Activated T-helper 2 cell treated with anti-CD3 and anti-CD28 coated beads, Interferon-gamma antibody, Interleukin-2, Interleukin-4, amounts not matched to agents 10 μg/mL and 5 μg/mL and 100 μg/mL, durations not matched to agents 14 hours and 24 hours and 36 hours (primary cell): ENCODE measurements at regions not wholly inside any gene's neighbourhood (a gene's known extent, or its start where the extent isn't known, plus 50 kb on each side); places are given as distances from the start of the nearest gene placed in this dataset.

Experiments
- DNase-seq: peaks from one replicate; pipeline ENCODE4 v3.0.0; 2021; ENCODE audit warnings: low spot score
- H3K27ac Mint-ChIP-seq: one replicate; pipeline ENCODE4 v1.8.0; 2021; ENCODE audit warnings: mixed read lengths
- H3K27me3 Mint-ChIP-seq: one replicate; pipeline ENCODE4 v1.8.0; 2021; ENCODE audit warnings: low read depth, mixed read lengths
- H3K36me3 Mint-ChIP-seq: one replicate; pipeline ENCODE4 v1.8.0; 2021; ENCODE audit warnings: low read depth, mixed read lengths
- H3K4me1 Mint-ChIP-seq: one replicate; pipeline ENCODE4 v1.8.0; 2021; ENCODE audit warnings: low read depth, mixed read lengths
- H3K4me3 Mint-ChIP-seq: one replicate; pipeline ENCODE4 v1.8.0; 2021; ENCODE audit warnings: low read depth, mild to moderate bottlenecking, moderate library complexity, mixed read lengths
- H3K9me3 Mint-ChIP-seq: one replicate; pipeline ENCODE4 v1.8.0; 2021; ENCODE audit warnings: mixed read lengths
- intact Hi-C: fragments of 100-400 bp; cut with micrococcal nuclease; formaldehyde crosslinking; loops from one replicate; pipeline ENCODE4 v1.15.1; 2023

- H3K27me3 Mint-ChIP-seq: peaks cover 7% of the 10 kb centered on the region
- no peaks in the 10 kb centered on the region for H3K36me3 Mint-ChIP-seq
- intact Hi-C loops: loop anchor here (1.0 to 10.0 kb wide), 3 partner anchors 201 to 729 kb away; partner anchors contain the start of gene NRIP1
- no peak for DNase-seq
- no peak overlapping the region for H3K4me3 Mint-ChIP-seq
- H3K4me1 Mint-ChIP-seq: peaks cover 6% of the 10 kb centered on the region
- H3K27ac Mint-ChIP-seq: no peak overlapping the region
- no peaks in the 10 kb centered on the region for H3K9me3 Mint-ChIP-seq
Observed at GRCh38 chr21:14863745-14864210, 201.0 kb downstream of the NRIP1 start.

DNA sequence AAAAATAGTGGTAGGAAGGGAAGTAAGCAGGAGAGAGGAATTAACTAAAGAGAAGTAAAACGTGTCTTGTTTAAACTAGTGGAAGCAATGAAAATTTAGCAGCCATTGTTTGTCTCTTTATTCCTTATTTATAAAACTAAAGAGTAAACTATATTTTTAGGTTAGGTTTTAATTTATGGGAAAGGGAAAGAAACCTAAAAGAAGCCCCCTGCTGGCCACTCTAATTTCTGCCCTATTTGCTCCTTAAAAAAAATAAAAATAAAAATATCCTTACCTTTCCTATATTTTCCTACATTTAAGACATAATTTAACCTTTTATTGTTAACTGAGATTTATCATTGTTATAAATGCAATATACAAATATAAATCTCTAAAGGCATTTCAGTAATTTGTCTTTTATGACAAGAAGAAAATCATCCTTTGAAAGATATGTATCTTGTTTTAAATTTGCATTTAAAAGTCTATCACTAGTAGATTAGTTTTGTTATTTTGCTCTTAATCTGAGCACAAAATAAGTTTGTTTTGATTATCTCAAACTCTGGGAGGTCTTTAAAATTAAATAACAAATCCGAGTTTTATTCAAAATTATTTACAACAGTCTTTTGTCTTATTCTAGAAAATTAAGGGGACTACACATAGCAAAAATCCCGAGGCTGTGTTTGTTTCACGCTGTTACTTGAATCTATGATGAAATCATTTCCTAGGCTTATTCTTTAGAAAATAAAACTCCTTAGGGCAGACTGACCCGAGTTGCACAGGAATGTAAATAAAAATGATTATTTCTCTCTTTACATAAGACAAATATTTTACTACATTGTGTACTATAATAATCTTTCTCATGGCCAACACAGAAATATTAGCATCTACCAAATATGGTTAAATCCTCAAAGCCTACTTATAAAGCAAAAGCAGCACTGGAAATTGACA lies 201.7 kb downstream of the NRIP1 start:
- no peak for DNase-seq
- no peaks in the 10 kb centered on the region for H3K9me3 Mint-ChIP-seq

GRCh38 chr21:14858311-14858710 lies 206.5 kb downstream of the NRIP1 start:
- intact Hi-C loops: no loop called here
- Mint-ChIP-seq H3K4me3 (no peak overlapping the region), H3K36me3 (no peaks in the 10 kb centered on the region), H3K27me3 (no peaks in the 10 kb centered on the region), H3K27ac (no peak overlapping the region), H3K4me1 (peaks cover 3% of the 10 kb centered on the region), H3K9me3 (no peaks in the 10 kb centered on the region)
- DNase-seq: no peak

More for the DNA sequence above, 201.7 kb downstream of the NRIP1 start:
- no peaks in the 10 kb centered on the region for H3K36me3 Mint-ChIP-seq
- intact Hi-C loops: loop anchor here (1.0 to 10.0 kb wide), 3 partner anchors 202 to 729 kb away; partner anchors contain the start of gene NRIP1
- no peak overlapping the region for H3K4me3 Mint-ChIP-seq
- peaks cover 5% of the 10 kb centered on the region for H3K27me3 Mint-ChIP-seq
- H3K27ac Mint-ChIP-seq: no peak overlapping the region
- H3K4me1 Mint-ChIP-seq: peaks cover 6% of the 10 kb centered on the region

- H3K27ac Mint-ChIP-seq: no peak overlapping the region
- DNase-seq: no peak
- intact Hi-C loops: no loop called here
- H3K36me3 Mint-ChIP-seq: no peaks in the 10 kb centered on the region
- no peaks in the 10 kb centered on the region for H3K9me3 Mint-ChIP-seq
- no peaks in the 10 kb centered on the region for H3K27me3 Mint-ChIP-seq
- no peak overlapping the region for H3K4me3 Mint-ChIP-seq
- H3K4me1 Mint-ChIP-seq: peaks cover 3% of the 10 kb centered on the region
Observed at GRCh38 chr21:14857529-14857928, 207.3 kb downstream of the NRIP1 start.

- no peaks in the 10 kb centered on the region for H3K4me1 Mint-ChIP-seq
- H3K4me3 Mint-ChIP-seq: no peak overlapping the region
- H3K27ac Mint-ChIP-seq: no peak overlapping the region
- no peaks in the 10 kb centered on the region for H3K27me3 Mint-ChIP-seq
- no peaks in the 10 kb centered on the region for H3K36me3 Mint-ChIP-seq
- intact Hi-C loops: no loop called here
- no peak for DNase-seq
- peaks cover 13% of the 10 kb centered on the region for H3K9me3 Mint-ChIP-seq
Observed at GRCh38 chr21:14850394-14850793, 214.4 kb downstream of the NRIP1 start.

- no peak overlapping the region for H3K27ac Mint-ChIP-seq
- intact Hi-C loops: no loop called here
- H3K4me3 Mint-ChIP-seq: no peak overlapping the region
- H3K36me3 Mint-ChIP-seq: no peaks in the 10 kb centered on the region
- H3K9me3 Mint-ChIP-seq: peaks cover 13% of the 10 kb centered on the region
- no peak for DNase-seq
- no peaks in the 10 kb centered on the region for H3K4me1 Mint-ChIP-seq
- no peaks in the 10 kb centered on the region for H3K27me3 Mint-ChIP-seq
Observed at GRCh38 chr21:14846621-14847020, 218.2 kb downstream of the NRIP1 start.

DNA sequence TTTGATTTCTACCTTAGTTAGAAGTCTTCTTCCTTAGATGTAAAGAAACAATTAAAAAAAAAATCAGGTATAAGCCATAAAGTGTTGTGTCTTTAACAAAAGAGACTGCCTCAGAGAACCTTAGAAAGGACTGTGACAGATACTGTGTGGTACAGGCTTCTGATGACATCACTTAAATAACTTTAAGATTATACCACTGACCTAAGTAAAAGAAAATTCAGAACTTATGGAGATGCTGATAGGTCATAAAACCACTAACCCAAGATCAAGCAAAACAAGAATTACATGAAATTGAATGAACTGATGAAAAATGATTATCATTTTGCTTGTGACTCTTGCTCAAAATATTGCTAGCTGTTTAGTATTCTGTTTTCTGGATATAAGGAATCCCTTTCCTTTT lies 220.8 kb downstream of the NRIP1 start:
- no peak overlapping the region for H3K27ac Mint-ChIP-seq
- intact Hi-C loops: no loop called here
- H3K9me3 Mint-ChIP-seq: peaks cover 13% of the 10 kb centered on the region
- no peak for DNase-seq
- no peak overlapping the region for H3K4me3 Mint-ChIP-seq
- H3K4me1 Mint-ChIP-seq: no peaks in the 10 kb centered on the region
- peaks cover 2% of the 10 kb centered on the region for H3K27me3 Mint-ChIP-seq
- H3K36me3 Mint-ChIP-seq: no peaks in the 10 kb centered on the region

GRCh38 chr21:14842601-14843000 lies 222.2 kb downstream of the NRIP1 start:
- intact Hi-C loops: no loop called here
- H3K4me3 Mint-ChIP-seq: no peak overlapping the region
- H3K4me1 Mint-ChIP-seq: no peaks in the 10 kb centered on the region
- no peak for DNase-seq
- H3K27me3 Mint-ChIP-seq: peaks cover 5% of the 10 kb centered on the region
- H3K36me3 Mint-ChIP-seq: no peaks in the 10 kb centered on the region
- H3K27ac Mint-ChIP-seq: no peak overlapping the region
- peaks cover 7% of the 10 kb centered on the region for H3K9me3 Mint-ChIP-seq

DNA sequence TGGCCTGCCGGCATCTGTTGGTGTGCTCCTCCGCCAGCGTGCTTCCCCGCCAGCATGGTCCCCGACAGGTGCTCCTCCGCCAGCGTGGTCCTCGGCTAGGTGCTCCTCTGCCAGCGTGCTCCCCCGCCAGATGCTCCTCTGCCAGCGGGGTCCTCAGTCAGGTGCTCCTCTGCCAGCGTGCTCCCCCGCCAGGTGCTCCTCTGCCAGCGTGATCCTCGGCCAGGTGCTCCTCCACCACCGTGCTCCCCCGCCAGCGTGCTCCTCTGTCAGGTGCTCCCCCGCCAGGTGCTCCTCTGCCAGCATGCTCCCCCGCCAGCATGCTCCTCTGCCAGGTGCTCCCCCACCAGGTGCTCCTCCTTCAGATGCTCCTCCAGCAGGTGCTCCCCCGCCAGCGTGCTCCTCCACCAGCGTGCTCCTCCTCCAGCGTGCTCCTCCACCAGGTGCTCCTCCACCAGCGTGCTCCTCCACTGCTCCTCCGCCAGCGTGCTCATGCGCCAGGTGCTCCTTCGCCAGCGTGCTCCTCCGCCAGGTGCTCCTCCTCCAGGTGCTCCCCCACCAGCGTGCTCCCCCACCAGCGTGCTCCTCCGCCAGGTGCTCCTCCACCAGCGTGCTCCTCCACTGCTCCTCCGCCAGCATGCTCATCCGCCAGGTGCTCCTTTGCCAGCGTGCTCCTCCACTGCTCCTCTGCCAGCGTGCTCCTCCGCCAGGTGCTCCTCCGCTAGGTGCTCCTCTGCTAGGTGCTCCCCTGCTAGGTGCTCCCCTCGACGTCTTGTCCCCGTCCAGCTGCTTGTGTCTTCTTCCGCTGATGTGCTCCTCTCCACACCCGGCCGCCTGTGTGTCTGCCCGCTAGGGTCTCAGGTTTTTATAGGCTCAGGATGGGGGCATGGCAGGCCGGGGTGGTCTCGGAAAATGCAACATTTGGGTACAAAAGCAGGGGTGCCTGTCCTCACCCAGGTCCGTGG lies 223.0 kb downstream of the NRIP1 start:
- no peak overlapping the region for H3K4me3 Mint-ChIP-seq
- DNase-seq: no peak
- H3K36me3 Mint-ChIP-seq: no peaks in the 10 kb centered on the region
- H3K4me1 Mint-ChIP-seq: peaks cover 6% of the 10 kb centered on the region
- no peak overlapping the region for H3K27ac Mint-ChIP-seq
- H3K9me3 Mint-ChIP-seq: peaks cover 4% of the 10 kb centered on the region
- peaks cover 5% of the 10 kb centered on the region for H3K27me3 Mint-ChIP-seq
- intact Hi-C loops: no loop called here

DNA sequence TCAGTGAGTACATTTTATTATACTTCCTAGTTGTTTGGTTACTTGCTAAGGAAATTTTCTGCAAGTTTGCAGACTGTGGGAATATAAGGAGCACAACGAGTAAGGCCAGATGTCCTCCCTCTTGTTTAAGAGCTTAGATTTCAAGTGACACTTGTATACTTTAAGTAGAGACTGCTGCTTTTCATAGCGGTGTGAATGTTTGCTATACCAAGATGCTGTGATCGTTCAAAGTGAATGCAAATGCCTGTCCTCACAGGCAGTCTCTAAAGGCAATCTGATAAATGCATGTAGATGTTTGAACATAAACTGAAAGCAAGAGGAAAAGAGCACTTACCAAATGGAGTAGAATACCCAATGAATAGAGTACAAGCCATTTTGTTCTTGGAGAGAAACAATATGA lies 226.4 kb downstream of the NRIP1 start:
- Mint-ChIP-seq H3K9me3 (no peaks in the 10 kb centered on the region), H3K27ac (no peak overlapping the region), H3K4me1 (peaks cover 6% of the 10 kb centered on the region), H3K27me3 (peaks cover 5% of the 10 kb centered on the region), H3K36me3 (no peaks in the 10 kb centered on the region), H3K4me3 (no peak overlapping the region)
- DNase-seq: no peak
- intact Hi-C loops: no loop called here

DNA sequence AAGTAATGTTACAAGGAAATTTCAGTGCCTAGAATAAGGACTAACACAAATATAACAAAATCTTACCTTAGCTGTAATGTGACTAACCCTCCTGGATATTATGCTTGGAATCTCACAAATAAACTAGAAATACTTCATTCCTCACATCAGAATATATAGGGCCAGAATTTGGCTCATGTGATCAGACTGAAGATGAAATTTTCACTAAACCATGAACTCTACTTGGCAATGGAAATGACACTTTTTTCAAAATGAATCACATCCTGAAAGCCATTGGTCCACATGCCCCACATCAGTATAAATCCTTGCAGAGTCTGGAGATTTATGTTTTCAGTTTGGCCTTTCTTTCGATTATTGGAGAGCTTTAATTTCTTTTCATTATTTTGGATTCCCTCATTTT lies 227.8 kb downstream of the NRIP1 start:
- no peak for DNase-seq
- H3K4me3 Mint-ChIP-seq: no peak overlapping the region
- intact Hi-C loops: no loop called here
- H3K27me3 Mint-ChIP-seq: peaks cover 5% of the 10 kb centered on the region
- H3K36me3 Mint-ChIP-seq: no peaks in the 10 kb centered on the region
- no peak overlapping the region for H3K27ac Mint-ChIP-seq
- no peaks in the 10 kb centered on the region for H3K9me3 Mint-ChIP-seq
- peaks cover 6% of the 10 kb centered on the region for H3K4me1 Mint-ChIP-seq

DNA sequence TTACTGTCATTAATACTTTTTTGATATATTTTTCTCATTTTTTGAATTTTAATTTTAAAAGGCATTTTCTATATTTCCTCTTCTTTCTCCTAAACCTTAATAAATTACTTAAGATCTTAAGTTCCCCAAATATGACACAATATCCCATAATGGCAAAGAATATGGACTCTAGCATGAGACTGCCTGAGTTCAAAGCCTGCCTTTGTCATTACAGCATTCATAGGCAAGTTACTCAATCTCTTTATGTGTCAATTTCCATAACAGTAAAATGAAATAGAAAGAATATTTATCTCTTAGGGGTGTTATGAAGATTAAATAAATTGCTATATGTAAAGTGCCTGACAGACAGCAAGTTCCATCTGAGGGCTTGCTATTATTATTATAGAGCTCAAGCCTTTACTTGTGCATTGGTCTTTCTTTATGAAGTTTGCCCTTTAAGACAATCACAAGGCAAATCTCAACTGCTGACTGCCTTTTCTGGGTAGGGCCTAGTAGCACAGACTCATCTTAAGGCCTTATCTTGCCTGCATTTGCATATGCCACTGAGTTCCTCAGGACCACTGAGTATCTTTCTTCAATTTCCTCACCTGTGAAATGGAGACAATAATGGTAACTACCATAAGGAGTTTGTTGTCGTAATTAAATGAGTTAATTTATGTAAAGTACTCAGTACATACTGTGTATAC lies 231.0 kb downstream of the NRIP1 start:
- H3K4me1 Mint-ChIP-seq: peaks cover 10% of the 10 kb centered on the region
- intact Hi-C loops: no loop called here
- no peak overlapping the region for H3K4me3 Mint-ChIP-seq
- H3K27me3 Mint-ChIP-seq: peaks cover 2% of the 10 kb centered on the region
- H3K36me3 Mint-ChIP-seq: no peaks in the 10 kb centered on the region
- H3K9me3 Mint-ChIP-seq: no peaks in the 10 kb centered on the region
- no peak overlapping the region for H3K27ac Mint-ChIP-seq
- no peak for DNase-seq
